H1 (cell line): ENCODE measurements at regions not wholly inside any gene's neighbourhood (a gene's known extent, or its start where the extent isn't known, plus 50 kb on each side); places are given as distances from the start of the nearest gene placed in this dataset.

Experiments used
- CTCF ChIA-PET: fragments of 300-600 bp; sonication (Branson Sonifier 250); formaldehyde crosslinking; loops from one replicate; lab custom pipeline; 2021; ENCODE audit not compliant: partially characterized antibody; lab: Charles Lee
- POLR2A ChIA-PET: fragments of 300-600 bp; sonication (Branson Sonifier 250); formaldehyde crosslinking; loops from one replicate; lab custom pipeline; 2021; ENCODE audit warnings: inconsistent platforms; ENCODE audit not compliant: partially characterized antibody; lab: Charles Lee
- DNase-seq, 2 experiments: peaks; one replicate each; pipeline versions ENCODE4 v3.0.0 to v3.0.0-alpha.2; 2010 to 2022; ENCODE audit warnings: low spot score in 2 of 2, low read depth in 1 of 2, mixed read lengths in 1 of 2
- FAIRE-seq: peaks from 2 replicates; lab custom pipeline; 2011; peaks lifted over from hg19 to GRCh38; lab: Jason Lieb, UNC
- H2AFZ ChIP-seq: 2 replicates; pipeline ENCODE4 v1.8.1; 2012; ENCODE audit warnings: low read length, inconsistent platforms
- H2AK5ac ChIP-seq: 2 replicates; pipeline ENCODE4 v1.6.1; 2013; ENCODE audit warnings: low read depth, low read length
- H2BK120ac ChIP-seq: replicated peaks from 2 replicates; pipeline ENCODE3; 2013; ENCODE audit warnings: low read depth, low read length, inconsistent platforms
- H2BK12ac ChIP-seq: 2 replicates; pipeline ENCODE4 v1.6.1; 2013; ENCODE audit warnings: low read depth, low read length
- H2BK15ac ChIP-seq: 2 replicates; pipeline ENCODE4 v1.6.1; 2013; ENCODE audit warnings: low read length
- H2BK20ac ChIP-seq: 2 replicates; pipeline ENCODE4 v1.6.1; 2013; ENCODE audit warnings: low read length
- H2BK5ac ChIP-seq: 2 replicates; pipeline ENCODE4 v1.6.1; 2013; ENCODE audit warnings: low read depth, low read length
- H3K14ac ChIP-seq: 2 replicates; pipeline ENCODE4 v1.6.1; 2013; ENCODE audit warnings: inconsistent platforms; ENCODE audit not compliant: insufficient read length
- H3K18ac ChIP-seq: 2 replicates; pipeline ENCODE4 v1.6.1; 2013; ENCODE audit warnings: low read length; ENCODE audit errors: extremely low read depth
- H3K23ac ChIP-seq: 2 replicates; pipeline ENCODE4 v1.6.1; 2013; ENCODE audit warnings: inconsistent platforms; ENCODE audit not compliant: insufficient read length
- H3K23me2 ChIP-seq: 2 replicates; pipeline ENCODE4 v1.6.1; 2013; ENCODE audit warnings: low read depth, low read length
- H3K27ac ChIP-seq: 2 replicates; pipeline ENCODE4 v1.6.1; 2011; ENCODE audit warnings: low read depth, low read length, inconsistent platforms
- H3K27me3 ChIP-seq, 4 experiments: replicated peaks in 1 of 4; 1 replicate in 1 of 4; 2 replicates in 3 of 4; pipeline versions ENCODE4 v1.6.1 to v1.8.1; 2011 to 2013; ENCODE audit warnings: low read length in 3 of 4, mild to moderate bottlenecking in 3 of 4, inconsistent platforms in 2 of 4, mixed read lengths in 2 of 4, moderate library complexity in 1 of 4; ENCODE audit not compliant: control insufficient read depth in 3 of 4, insufficient read depth in 3 of 4; ENCODE audit errors: extremely low read depth in 1 of 4
- H3K36me3 ChIP-seq, 4 experiments: 2 replicates each; pipeline versions ENCODE4 v1.6.1 to v1.8.1; 2011 to 2013; ENCODE audit warnings: mild to moderate bottlenecking in 4 of 4, low read length in 3 of 4, moderate library complexity in 2 of 4, control low read depth in 1 of 4, inconsistent platforms in 1 of 4; ENCODE audit not compliant: insufficient read depth in 4 of 4, control insufficient read depth in 2 of 4
- H3K4ac ChIP-seq: replicated peaks from 2 replicates; pipeline ENCODE3; 2013; ENCODE audit warnings: low read length, low read depth, mixed read lengths, inconsistent platforms; ENCODE audit not compliant: insufficient read length
- H3K4me1 ChIP-seq, 4 experiments: replicated peaks in 1 of 4; 1 replicate in 1 of 4; 2 replicates in 3 of 4; pipeline versions ENCODE4 v1.6.1 to v1.8.1; 2011 to 2013; ENCODE audit warnings: low read length in 3 of 4, inconsistent platforms in 2 of 4, mixed read lengths in 1 of 4; ENCODE audit not compliant: insufficient read depth in 4 of 4, control insufficient read depth in 3 of 4
- H3K4me2 ChIP-seq, 2 experiments: 2 replicates each; pipeline versions ENCODE4 v1.6.1 to v1.8.1; 2011 to 2013; ENCODE audit warnings: low read depth in 2 of 2, low read length in 2 of 2, control low read depth in 1 of 2, inconsistent platforms in 1 of 2, mild to moderate bottlenecking in 1 of 2; ENCODE audit not compliant: insufficient read depth in 1 of 2
- H3K4me3 ChIP-seq, 4 experiments: fragments of 200-600, 300-600 bp in 1 of 4; sonication (generic), shearing (Covaris generic), sonication (Bioruptor Twin) in 1 of 4; 2 replicates each; pipeline versions ENCODE4 v1.5.1 to v1.8.1; 2011 to 2016; ENCODE audit warnings: low read length in 4 of 4, low read depth in 3 of 4, control low read depth in 2 of 4, inconsistent platforms in 2 of 4, mild to moderate bottlenecking in 2 of 4, mixed read lengths in 1 of 4, moderate library complexity in 1 of 4; ENCODE audit not compliant: insufficient read depth in 2 of 4; ENCODE audit errors: extremely low read depth in 1 of 4
- H3K56ac ChIP-seq: replicated peaks from 2 replicates; pipeline ENCODE3; 2013; ENCODE audit warnings: low read depth, mild to moderate bottlenecking, mixed read lengths, low read length, inconsistent platforms; ENCODE audit not compliant: insufficient read length
- H3K79me1 ChIP-seq: 2 replicates; pipeline ENCODE4 v1.6.1; 2013; ENCODE audit warnings: low read depth, low read length, control low read depth
- H3K79me2 ChIP-seq, 2 experiments: 2 replicates each; pipeline versions ENCODE4 v1.6.1 to v1.8.1; 2012 to 2013; ENCODE audit warnings: low read length in 2 of 2, mild to moderate bottlenecking in 2 of 2, inconsistent platforms in 1 of 2; ENCODE audit not compliant: insufficient read depth in 2 of 2, control insufficient read depth in 1 of 2
- H3K9ac ChIP-seq, 4 experiments: replicated peaks in 1 of 4; 1 replicate in 1 of 4; 2 replicates in 3 of 4; pipeline versions ENCODE4 v1.6.1 to v1.8.1; 2011 to 2013; ENCODE audit warnings: low read depth in 3 of 4, low read length in 3 of 4, control low read depth in 2 of 4, mild to moderate bottlenecking in 2 of 4, moderate library complexity in 2 of 4, inconsistent platforms in 1 of 4; ENCODE audit errors: extremely low read depth in 1 of 4
- H3K9me3 ChIP-seq, 2 experiments: 2 replicates each; pipeline versions ENCODE4 v1.6.1 to v1.8.1; 2012 to 2013; ENCODE audit warnings: mild to moderate bottlenecking in 2 of 2, moderate library complexity in 2 of 2, control low read depth in 1 of 2, inconsistent platforms in 1 of 2, low read depth in 1 of 2, low read length in 1 of 2, mixed read lengths in 1 of 2; ENCODE audit not compliant: insufficient read depth in 2 of 2
- H4K20me1 ChIP-seq, 2 experiments: replicated peaks in 1 of 2; 2 replicates each; pipeline versions ENCODE3 to v1.8.1; 2011 to 2013; ENCODE audit warnings: inconsistent platforms in 2 of 2, low read length in 2 of 2, mild to moderate bottlenecking in 1 of 2; ENCODE audit not compliant: insufficient read depth in 2 of 2, control insufficient read depth in 1 of 2
- H4K5ac ChIP-seq: 2 replicates; pipeline ENCODE4 v1.6.1; 2013; ENCODE audit warnings: low read length, low read depth, mixed read lengths, inconsistent platforms; ENCODE audit not compliant: insufficient read length
- H4K8ac ChIP-seq: 2 replicates; pipeline ENCODE4 v1.8.0; 2013; ENCODE audit warnings: mild to moderate bottlenecking, moderate library complexity, low read length, inconsistent platforms; ENCODE audit not compliant: insufficient read depth; ENCODE audit errors: extremely low read depth
- H4K91ac ChIP-seq: replicated peaks from 2 replicates; pipeline ENCODE3; 2013; ENCODE audit warnings: low read length, mixed read lengths, inconsistent platforms; ENCODE audit not compliant: insufficient read length
- SIRT6 ChIP-seq: IDR thresholded peaks from one replicate; pipeline ENCODE4 v1.7.1; 2012; ENCODE audit warnings: low read length, inconsistent platforms
- WGBS, 2 experiments: shearing (Covaris generic) in 1 of 2; methylation state at CpG; one replicate each; pipeline versions ENCODE4 v1.1.6 to v1.1.7; 2013 to 2015; ENCODE audit warnings: low lambda C conversion rate in 2 of 2, mixed read lengths in 2 of 2, inconsistent platforms in 1 of 2, low coverage in 1 of 2, missing lambda C conversion rate in 1 of 2; ENCODE audit not compliant: insufficient replicate concordance in 2 of 2, insufficient coverage in 1 of 2, insufficient read length in 1 of 2; ENCODE audit errors: extremely low coverage in 1 of 2, missing lambda C conversion rate in 1 of 2; 5-methylcytosine and 5-hydroxymethylcytosine counted together

GRCh38 chr4:22253431-22253830, 262.4 kb downstream of the ADGRA3 start:
- ChIA-PET POLR2A (no interaction called here), CTCF (interaction anchor here (1.2 kb wide), 1 partner anchor 13 kb away, joined by 3 read pairs; no protein-coding TSS in a partner anchor)
- H2BK15ac ChIP-seq: no peak overlapping the region
- no peak overlapping the region for H2AFZ ChIP-seq
- H4K5ac ChIP-seq: no peak overlapping the region
- H3K36me3 ChIP-seq: no peaks in the 10 kb centered on the region
- TF ChIP-seq SIRT6: no peak
- no peaks in the 10 kb centered on the region for H3K27me3 ChIP-seq
- no peak overlapping the region for H3K9ac ChIP-seq
- no peak overlapping the region for H2BK5ac ChIP-seq
- H3K4me1 ChIP-seq: no peaks in the 10 kb centered on the region
- WGBS, 2 experiments: 81% methylated on average over 1 of the region's 1 CpG; no CpG with 5 or more reads in 1 of the 2 experiments
- H2BK20ac ChIP-seq: no peak overlapping the region
- H4K20me1 ChIP-seq: no peaks in the 10 kb centered on the region
- H2AK5ac ChIP-seq: no peak overlapping the region
- H3K18ac ChIP-seq: no peak overlapping the region
- no peak overlapping the region for H2BK12ac ChIP-seq
- H4K91ac ChIP-seq: no peak overlapping the region
- H3K23me2 ChIP-seq: no peaks in the 10 kb centered on the region
- no peaks in the 10 kb centered on the region for H3K9me3 ChIP-seq
- no peak overlapping the region for H3K4me3 ChIP-seq
- H3K79me1 ChIP-seq: no peaks in the 10 kb centered on the region
- H2BK120ac ChIP-seq: no peak overlapping the region
- no peak overlapping the region for H3K56ac ChIP-seq
- no peak overlapping the region for H3K4ac ChIP-seq
- H3K23ac ChIP-seq: no peak overlapping the region
- FAIRE-seq (no peak), DNase-seq (no peak)
- H3K27ac ChIP-seq: no peak overlapping the region
- no peak overlapping the region for H4K8ac ChIP-seq
- no peaks in the 10 kb centered on the region for H3K79me2 ChIP-seq
- no peak overlapping the region for H3K4me2 ChIP-seq
- no peak overlapping the region for H3K14ac ChIP-seq
